GM12878 (cell line): ENCODE measurements at regions not wholly inside any gene's neighbourhood (a gene's known extent, or its start where the extent isn't known, plus 50 kb on each side); places are given as distances from the start of the nearest gene placed in this dataset.

ENCODE experiments used
- ATAC-seq: fragments of 200-7000 bp; cut with Tn5 transposase; 3 replicates; pipeline ENCODE4 v1.9.1; 2020; ENCODE audit warnings: mild to moderate bottlenecking, moderate library complexity
- BruUV-seq: library from RNA; stranded (reverse); fragments of 400-500 nt; replicated peaks from 2 replicates; lab custom pipeline; 2021; lab: Mats Ljungman, UMichigan
- CTCF ChIA-PET: fragments of 300-600 bp; sonication (Branson Sonifier 250); formaldehyde crosslinking; extraction: SDS; loops from one replicate; lab custom pipeline; 2021; ENCODE audit warnings: inconsistent platforms; lab: Yijun Ruan, JAX
- POLR2A ChIA-PET: fragments of 350-600 bp; formaldehyde crosslinking; extraction: SDS; loops from one replicate; lab custom pipeline; 2021; ENCODE audit warnings: inconsistent platforms; lab: Charles Lee
- RAD21 ChIA-PET: fragments of 300-600 bp; sonication (Branson Sonifier 250); formaldehyde crosslinking; loops from one replicate; lab custom pipeline; 2023; ENCODE audit warnings: antibody characterized with exemption; ENCODE audit not compliant: unreplicated experiment; lab: Charles Lee
- SMC1A ChIA-PET: fragments of 300-600 bp; sonication (Branson Sonifier 250); formaldehyde crosslinking; loops from one replicate; lab custom pipeline; 2023; ENCODE audit not compliant: unreplicated experiment, uncharacterized antibody; lab: Charles Lee
- DNase-seq: peaks from one replicate; pipeline ENCODE4 v3.0.0-alpha.2; 2011; ENCODE audit warnings: low read depth, low spot score
- FAIRE-seq: peaks from 3 replicates; lab custom pipeline; 2011; peaks lifted over from hg19 to GRCh38; lab: Jason Lieb, UNC
- H2AFZ ChIP-seq: 2 replicates; pipeline ENCODE4 v1.6.0; 2011; ENCODE audit warnings: low read depth, low read length, control low read depth; ENCODE audit not compliant: control insufficient read depth
- H3K27ac ChIP-seq: 2 replicates; pipeline ENCODE4 v1.5.1; 2011; ENCODE audit warnings: control low read depth; ENCODE audit not compliant: control insufficient read depth, insufficient read depth
- H3K27me3 ChIP-seq, 2 experiments: replicated peaks in 1 of 2; 2 replicates each; pipeline versions ENCODE4 v1.6.0 to v1.6.1; 2011; ENCODE audit warnings: low read length in 1 of 2; ENCODE audit not compliant: control insufficient read depth in 2 of 2, insufficient read depth in 2 of 2
- H3K36me3 ChIP-seq, 2 experiments: 2 replicates each; pipeline ENCODE4 v1.5.1; 2011; ENCODE audit warnings: low read length in 1 of 2; ENCODE audit not compliant: control insufficient read depth in 2 of 2, insufficient read depth in 2 of 2
- H3K4me1 ChIP-seq: 2 replicates; pipeline ENCODE4 v1.6.1; 2011; ENCODE audit warnings: mild to moderate bottlenecking, low read length, moderate library complexity, mixed read lengths; ENCODE audit not compliant: control insufficient read depth, insufficient read depth
- H3K4me2 ChIP-seq: 2 replicates; pipeline ENCODE4 v1.6.0; 2011; ENCODE audit warnings: control low read depth; ENCODE audit not compliant: control insufficient read depth, insufficient read depth
- H3K4me3 ChIP-seq: fragments of 200-600 bp; sonication (generic); 2 replicates; pipeline ENCODE4 v1.5.1; 2016
- H3K79me2 ChIP-seq: 2 replicates; pipeline ENCODE4 v1.6.0; 2011; ENCODE audit warnings: low read length; ENCODE audit not compliant: control insufficient read depth, insufficient read depth
- H3K9ac ChIP-seq: 2 replicates; pipeline ENCODE4 v1.8.0; 2011; ENCODE audit warnings: low read length, control low read depth, mixed read lengths; ENCODE audit not compliant: control insufficient read depth, insufficient read depth
- H3K9me3 ChIP-seq: replicated peaks from 3 replicates; pipeline ENCODE4 v1.5.1; 2011; ENCODE audit warnings: mild to moderate bottlenecking, low read length; ENCODE audit not compliant: control insufficient read depth, insufficient read depth
- H4K20me1 ChIP-seq: 2 replicates; pipeline ENCODE4 v1.6.0; 2011; ENCODE audit not compliant: control insufficient read depth, insufficient read depth
- CHD2 ChIP-seq: IDR thresholded peaks from 2 replicates; pipeline ENCODE4 v1.6.1; 2011; ENCODE audit warnings: low read depth, low read length, improper control_type of control experiment, borderline replicate concordance
- CTCF ChIP-seq, 3 experiments: IDR thresholded peaks in 2 of 3; conservative IDR thresholded peaks in 1 of 3; 2 replicates each; pipeline ENCODE4 v1.5.1; 2011; ENCODE audit warnings: low read depth in 3 of 3, low read length in 3 of 3, mild to moderate bottlenecking in 3 of 3, control low read depth in 2 of 3, moderate library complexity in 2 of 3, inconsistent platforms in 1 of 3, mixed read lengths in 1 of 3; ENCODE audit not compliant: control insufficient read depth in 2 of 3, insufficient read depth in 1 of 3; ENCODE audit errors: extremely low read depth in 1 of 3
- EP300 ChIP-seq, 2 experiments: fragments of 150-350 bp in 1 of 2; IDR thresholded peaks; 2 replicates each; pipeline ENCODE4 v1.6.1; 2011 to 2012; ENCODE audit warnings: low read depth in 2 of 2, low read length in 2 of 2, borderline replicate concordance in 1 of 2, improper control_type of control experiment in 1 of 2, inconsistent platforms in 1 of 2; ENCODE audit not compliant: control insufficient read depth in 1 of 2
- ETV6 ChIP-seq, 2 experiments: fragments of 450-650 bp in 1 of 2; IDR thresholded peaks in 1 of 2; conservative IDR thresholded peaks in 1 of 2; 2 replicates each; pipeline ENCODE4 v1.6.1; 2014; ENCODE audit warnings: antibody characterized with exemption in 1 of 2, borderline replicate concordance in 1 of 2, low read depth in 1 of 2, mild to moderate bottlenecking in 1 of 2, moderate library complexity in 1 of 2
- EZH2 ChIP-seq: IDR thresholded peaks from 2 replicates; pipeline ENCODE4 v1.6.1; 2012; ENCODE audit warnings: low read depth, mild to moderate bottlenecking, control low read depth, inconsistent platforms, low read length, borderline replicate concordance; ENCODE audit not compliant: control insufficient read depth
- JUNB ChIP-seq: IDR thresholded peaks from 2 replicates; pipeline ENCODE4 v1.6.1; 2016; ENCODE audit warnings: antibody characterized with exemption, mild to moderate bottlenecking
- NR2C2 ChIP-seq: IDR thresholded peaks from 2 replicates; pipeline ENCODE4 v1.6.1; 2011; ENCODE audit warnings: borderline replicate concordance, low read depth; ENCODE audit not compliant: control insufficient read depth, insufficient read length
- NRF1 ChIP-seq: conservative IDR thresholded peaks from 2 replicates; pipeline ENCODE4 v1.6.1; 2011; ENCODE audit warnings: mild to moderate bottlenecking, low read depth, low read length, improper control_type of control experiment
- RELB ChIP-seq: fragments of 450-650 bp; IDR thresholded peaks from 2 replicates; pipeline ENCODE4 v1.6.1; 2017; ENCODE audit warnings: low read depth, mild to moderate bottlenecking, moderate library complexity
- TARDBP ChIP-seq: IDR thresholded peaks from 2 replicates; pipeline ENCODE4 v1.6.1; 2016; ENCODE audit warnings: borderline replicate concordance
- USF1 ChIP-seq: IDR thresholded peaks from 2 replicates; pipeline ENCODE4 v1.6.1; 2011; ENCODE audit warnings: borderline replicate concordance, low read depth, mild to moderate bottlenecking, moderate library complexity, mixed read lengths, low read length; ENCODE audit not compliant: insufficient read depth; ENCODE audit errors: extremely low read length
- ZNF592 ChIP-seq: fragments of 450-650 bp; IDR thresholded peaks from 2 replicates; pipeline ENCODE4 v1.6.1; 2017; ENCODE audit warnings: mild to moderate bottlenecking, moderate library complexity
- WGBS: methylation state at CpG from one replicate; pipeline ENCODE4 v1.1.6; 2016; ENCODE audit warnings: low lambda C conversion rate; ENCODE audit not compliant: insufficient replicate concordance, insufficient coverage; ENCODE audit errors: missing lambda C conversion rate; 5-methylcytosine and 5-hydroxymethylcytosine counted together
- in situ Hi-C: fragments of 300-500 bp; cut with MboI; formaldehyde crosslinking; loops from 9 replicates; pipeline ENCODE4 v1.14.3; 2018; ENCODE audit warnings: mixed read lengths
- intact Hi-C: fragments of 100-400 bp; cut with micrococcal nuclease; formaldehyde crosslinking; loops from one replicate; pipeline ENCODE4 v1.14.2; 2022; ENCODE audit not compliant: unreplicated experiment

- 3% methylated on average over 9 of the region's 9 CpGs for WGBS
- no peak overlapping the region for H3K4me2 ChIP-seq
- no peak overlapping the region for H3K4me3 ChIP-seq
- DNase-seq, result no peak
- no peaks in the 10 kb centered on the region for H4K20me1 ChIP-seq
- CTCF ChIA-PET, result no interaction called here
- RAD21 ChIA-PET, result no interaction called here
- H3K36me3 ChIP-seq, result no peaks in the 10 kb centered on the region
- H2AFZ ChIP-seq, result no peak overlapping the region
- no peaks in the 10 kb centered on the region for H3K4me1 ChIP-seq
- no peak overlapping the region for H3K27ac ChIP-seq
- no peaks in the 10 kb centered on the region for H3K9me3 ChIP-seq
- POLR2A ChIA-PET, result no interaction called here
- in situ Hi-C loops (no loop called here), intact Hi-C loops (no loop called here)
- H3K27me3 ChIP-seq, result no peaks in the 10 kb centered on the region
- no TSS peak for BruUV-seq
- no peak overlapping the region for H3K9ac ChIP-seq
- no peak for ATAC-seq
- SMC1A ChIA-PET, result no interaction called here
- H3K79me2 ChIP-seq, result no peaks in the 10 kb centered on the region
- FAIRE-seq, result no peak
- no peak for TF ChIP-seq EZH2
- no peak for TF ChIP-seq JUNB
- TF ChIP-seq USF1, result no peak
- TF ChIP-seq ETV6 (conservative IDR thresholded peaks at IDR 0.05 in 1 of 2, IDR thresholded peaks at IDR 0.05 in 1 of 2; ENCODE audit: borderline replicate concordance in 1 of 2, low read depth in 1 of 2), result no peak
- no peak for TF ChIP-seq NRF1
- TF ChIP-seq ZNF592, result no peak
- TF ChIP-seq CTCF (IDR thresholded peaks at IDR 0.05 in 2 of 3, conservative IDR thresholded peaks at IDR 0.05 in 1 of 3; ENCODE audit: control insufficient read depth in 2 of 3, extremely low read depth in 1 of 3, insufficient read depth in 1 of 3, low read depth in 3 of 3, low read length in 3 of 3), result no peak
- TF ChIP-seq RELB, result no peak
- TF ChIP-seq NR2C2, result no peak
- TF ChIP-seq EP300 (IDR thresholded peaks at IDR 0.05; ENCODE audit: borderline replicate concordance in 1 of 2, control insufficient read depth in 1 of 2, low read depth in 2 of 2, low read length in 2 of 2), result no peak
- TF ChIP-seq CHD2, result no peak
- no peak for TF ChIP-seq TARDBP
Measured at GRCh38 chr4:174041555-174042105, 241.8 kb downstream of the FBXO8 start.
